GM23248 (cell line): ENCODE measurements at regions not wholly inside any gene's neighbourhood (a gene's known extent, or its start where the extent isn't known, plus 50 kb on each side); places are given as distances from the start of the nearest gene placed in this dataset.

Source experiments
- DNase-seq: peaks from one replicate; pipeline ENCODE4 v3.0.0-alpha.2; 2015
- H2AFZ ChIP-seq: fragments of 200-600 bp; sonication (generic); 2 replicates; pipeline ENCODE4 v1.6.1; 2016; ENCODE audit warnings: antibody characterized with exemption
- H3F3A ChIP-seq: fragments of 200-600 bp; sonication (generic); 2 replicates; pipeline ENCODE4 v1.6.1; 2016; ENCODE audit warnings: mild to moderate bottlenecking, antibody characterized with exemption, mixed run types; ENCODE audit not compliant: insufficient read depth
- H3K27ac ChIP-seq: fragments of 200-600 bp; sonication (generic); 2 replicates; pipeline ENCODE4 v1.5.1; 2016; ENCODE audit warnings: mild to moderate bottlenecking
- H3K27me3 ChIP-seq: fragments of 200-600 bp; sonication (generic); replicated peaks from 2 replicates; pipeline ENCODE4 v1.6.1; 2016; ENCODE audit warnings: mild to moderate bottlenecking; ENCODE audit not compliant: insufficient read depth
- H3K36me3 ChIP-seq: fragments of 200-600 bp; sonication (generic); 2 replicates; pipeline ENCODE4 v1.6.1; 2016; ENCODE audit warnings: low read depth, mild to moderate bottlenecking
- H3K4me1 ChIP-seq: fragments of 200-600 bp; sonication (generic); 2 replicates; pipeline ENCODE4 v1.6.1; 2016; ENCODE audit warnings: mild to moderate bottlenecking; ENCODE audit not compliant: insufficient read depth
- H3K4me2 ChIP-seq: fragments of 200-600 bp; sonication (generic); one replicate; pipeline ENCODE4 v1.6.1; 2016; ENCODE audit warnings: mild to moderate bottlenecking; ENCODE audit not compliant: unreplicated experiment
- H3K4me3 ChIP-seq: fragments of 200-600 bp; sonication (generic); 2 replicates; pipeline ENCODE4 v1.5.1; 2016; ENCODE audit warnings: mild to moderate bottlenecking
- H3K79me2 ChIP-seq: fragments of 200-600 bp; sonication (generic); 2 replicates; pipeline ENCODE4 v1.6.1; 2016; ENCODE audit warnings: mild to moderate bottlenecking; ENCODE audit not compliant: insufficient read depth
- H3K9ac ChIP-seq: fragments of 200-600 bp; sonication (generic); 2 replicates; pipeline ENCODE4 v1.6.1; 2016; ENCODE audit warnings: mild to moderate bottlenecking
- H3K9me2 ChIP-seq: fragments of 200-600 bp; sonication (generic); 2 replicates; pipeline ENCODE4 v1.6.1; 2016; ENCODE audit warnings: mixed run types, mild to moderate bottlenecking, moderate library complexity; ENCODE audit not compliant: insufficient read depth
- H3K9me3 ChIP-seq: fragments of 200-600 bp; sonication (generic); one replicate; pipeline ENCODE4 v1.6.1; 2017; ENCODE audit warnings: low read depth
- H4K20me1 ChIP-seq: fragments of 200-600 bp; sonication (generic); 2 replicates; pipeline ENCODE4 v1.6.0; 2016; ENCODE audit not compliant: insufficient read depth
- EZH2 ChIP-seq: fragments of 200-600 bp; sonication (generic); IDR thresholded peaks from 2 replicates; pipeline ENCODE4 v1.6.1; 2018; ENCODE audit warnings: antibody characterized with exemption, mild to moderate bottlenecking; ENCODE audit not compliant: insufficient read depth, poor library complexity, severe bottlenecking
- EZH2phosphoT487 ChIP-seq: fragments of 200-600 bp; sonication (generic); IDR thresholded peaks from 2 replicates; pipeline ENCODE4 v1.6.1; 2018; ENCODE audit warnings: antibody characterized with exemption, moderate library complexity, mild to moderate bottlenecking, low read depth; ENCODE audit not compliant: insufficient read depth
- WGBS, 2 experiments: methylation state at CpG; one replicate each; pipeline ENCODE4 v1.1.6; 2015 to 2017; ENCODE audit warnings: low lambda C conversion rate in 2 of 2, low coverage in 1 of 2; ENCODE audit errors: missing lambda C conversion rate in 2 of 2; 5-methylcytosine and 5-hydroxymethylcytosine counted together
- in situ Hi-C: fragments of 300-500 bp; cut with MboI; formaldehyde crosslinking; loops from 2 replicates; pipeline ENCODE4 v1.15.0; 2020

GRCh38 chr5:133786420-133786819 is 174.1 kb upstream of the FSTL4 start:
- 46 to 50% methylated on average over 4 of the region's 4 CpGs for WGBS, 2 experiments
- H3F3A ChIP-seq = no peaks in the 10 kb centered on the region
- H2AFZ ChIP-seq = no peak overlapping the region
- peaks cover 14% of the 10 kb centered on the region; the same call in 1 of the 2 replicates for H3K27me3 ChIP-seq
- H4K20me1 ChIP-seq = no peaks in the 10 kb centered on the region
- no peak overlapping the region for H3K4me2 ChIP-seq
- H3K4me1 ChIP-seq = no peaks in the 10 kb centered on the region
- no peak overlapping the region for H3K9ac ChIP-seq
- H3K4me3 ChIP-seq = no peak overlapping the region
- H3K9me2 ChIP-seq = no peaks in the 10 kb centered on the region
- in situ Hi-C loops = no loop called here
- H3K27ac ChIP-seq = no peak overlapping the region
- TF ChIP-seq EZH2phosphoT487 (no peak), EZH2 (no peak)
- no peak for DNase-seq
- H3K9me3 ChIP-seq = no peaks in the 10 kb centered on the region
- no peaks in the 10 kb centered on the region for H3K36me3 ChIP-seq
- H3K79me2 ChIP-seq = no peaks in the 10 kb centered on the region

- in situ Hi-C loops = no loop called here
- no peaks in the 10 kb centered on the region for H3K4me1 ChIP-seq
- H3K4me2 ChIP-seq = no peak overlapping the region
- no peak overlapping the region for H2AFZ ChIP-seq
- H3K4me3 ChIP-seq = no peak overlapping the region
- H3K9me2 ChIP-seq = no peaks in the 10 kb centered on the region
- WGBS, 2 experiments = 62 to 71% methylated on average over 3 of the region's 3 CpGs
- no peak for DNase-seq
- no peak overlapping the region for H3K9ac ChIP-seq
- H3K27me3 ChIP-seq = peaks cover 14% of the 10 kb centered on the region; the same call in 1 of the 2 replicates
- no peaks in the 10 kb centered on the region for H3K36me3 ChIP-seq
- TF ChIP-seq EZH2phosphoT487 = no peak
- no peaks in the 10 kb centered on the region for H4K20me1 ChIP-seq
- H3K9me3 ChIP-seq = no peaks in the 10 kb centered on the region
- H3K79me2 ChIP-seq = no peaks in the 10 kb centered on the region
- no peak overlapping the region for H3K27ac ChIP-seq
- no peaks in the 10 kb centered on the region for H3F3A ChIP-seq
Observed at GRCh38 chr5:133785182-133785581, 172.8 kb upstream of the FSTL4 start.

- Histone ChIP-seq H3K9ac (no peak overlapping the region), H3K4me3 (no peak overlapping the region), H3K79me2 (no peaks in the 10 kb centered on the region), H3K4me1 (no peaks in the 10 kb centered on the region), H4K20me1 (no peaks in the 10 kb centered on the region), H3F3A (no peaks in the 10 kb centered on the region), H2AFZ (no peak overlapping the region), H3K9me3 (no peaks in the 10 kb centered on the region), H3K4me2 (no peak overlapping the region), H3K27me3 (no peaks in the 10 kb centered on the region), H3K36me3 (no peaks in the 10 kb centered on the region), H3K9me2 (no peaks in the 10 kb centered on the region), H3K27ac (no peak overlapping the region)
- DNase-seq = peak; percentile 8
- TF ChIP-seq EZH2phosphoT487 = no peak
- no peak for TF ChIP-seq EZH2
- in situ Hi-C loops = no loop called here
- WGBS, 2 experiments = 32 to 35% methylated on average over 5 of the region's 5 CpGs
Observed at GRCh38 chr5:133783481-133783880, 171.1 kb upstream of the FSTL4 start.

GRCh38 chr5:133782736-133783135 is 170.4 kb upstream of the FSTL4 start:
- TF ChIP-seq EZH2 (no peak), EZH2phosphoT487 (no peak)

More at GRCh38 chr5:133782736-133783135, 170.4 kb upstream of the FSTL4 start:
- Histone ChIP-seq H3K4me2 (no peak overlapping the region), H3K9me3 (no peaks in the 10 kb centered on the region), H3K27ac (no peak overlapping the region), H3K4me3 (no peak overlapping the region), H2AFZ (no peak overlapping the region), H3K36me3 (no peaks in the 10 kb centered on the region), H3K9me2 (no peaks in the 10 kb centered on the region), H3K4me1 (no peaks in the 10 kb centered on the region), H4K20me1 (no peaks in the 10 kb centered on the region), H3K27me3 (no peaks in the 10 kb centered on the region), H3K9ac (no peak overlapping the region), H3K79me2 (no peaks in the 10 kb centered on the region), H3F3A (no peaks in the 10 kb centered on the region)
- DNase-seq = no peak
- WGBS, 2 experiments = 46 to 54% methylated on average over 5 of the region's 5 CpGs
- in situ Hi-C loops = no loop called here
